ENCODE measurements at regions not wholly inside any gene's neighbourhood (a gene's known extent, or its start where the extent isn't known, plus 50 kb on each side); places are given as distances from the start of the nearest gene placed in this dataset.

DNA sequence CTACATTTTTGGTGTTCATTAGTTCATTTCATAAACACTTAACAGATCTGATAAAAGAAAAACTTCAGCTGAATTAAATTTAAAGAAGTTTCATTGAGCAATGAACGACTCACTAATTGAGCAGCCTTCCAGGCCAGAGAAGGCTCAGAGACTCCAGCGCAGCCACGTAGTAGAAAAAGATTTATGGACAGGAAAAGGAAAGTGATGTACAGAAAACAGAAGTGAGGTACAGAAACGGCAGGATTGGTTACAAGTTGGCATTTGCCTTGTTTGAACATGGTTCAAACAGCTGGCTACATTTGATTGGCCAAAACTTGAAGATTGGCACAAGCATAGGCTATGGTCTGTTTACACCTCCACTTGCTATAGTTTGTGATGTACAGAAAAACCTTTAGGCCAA, 166.3 kb upstream of the DTNBP1 start:
- Histone ChIP-seq H3K79me2 (ENCODE audit: control insufficient read depth, insufficient read depth, low read length, unreplicated experiment) (no peaks in the 10 kb centered on the region), H3K27ac (ENCODE audit: low read depth, low read length) (no peak overlapping the region), H3K27me3 (ENCODE audit: insufficient read depth, low read length) (no peaks in the 10 kb centered on the region), H2AFZ (ENCODE audit: low read length, unreplicated experiment) (no peak overlapping the region), H3K36me3 (ENCODE audit: insufficient read depth, low read length) (no peaks in the 10 kb centered on the region), H3K4me3 (ENCODE audit: low read depth, low read length) (no peak overlapping the region), H3K4me1 (ENCODE audit: control insufficient read depth, insufficient read depth, low read length, unreplicated experiment) (no peaks in the 10 kb centered on the region)

DNA sequence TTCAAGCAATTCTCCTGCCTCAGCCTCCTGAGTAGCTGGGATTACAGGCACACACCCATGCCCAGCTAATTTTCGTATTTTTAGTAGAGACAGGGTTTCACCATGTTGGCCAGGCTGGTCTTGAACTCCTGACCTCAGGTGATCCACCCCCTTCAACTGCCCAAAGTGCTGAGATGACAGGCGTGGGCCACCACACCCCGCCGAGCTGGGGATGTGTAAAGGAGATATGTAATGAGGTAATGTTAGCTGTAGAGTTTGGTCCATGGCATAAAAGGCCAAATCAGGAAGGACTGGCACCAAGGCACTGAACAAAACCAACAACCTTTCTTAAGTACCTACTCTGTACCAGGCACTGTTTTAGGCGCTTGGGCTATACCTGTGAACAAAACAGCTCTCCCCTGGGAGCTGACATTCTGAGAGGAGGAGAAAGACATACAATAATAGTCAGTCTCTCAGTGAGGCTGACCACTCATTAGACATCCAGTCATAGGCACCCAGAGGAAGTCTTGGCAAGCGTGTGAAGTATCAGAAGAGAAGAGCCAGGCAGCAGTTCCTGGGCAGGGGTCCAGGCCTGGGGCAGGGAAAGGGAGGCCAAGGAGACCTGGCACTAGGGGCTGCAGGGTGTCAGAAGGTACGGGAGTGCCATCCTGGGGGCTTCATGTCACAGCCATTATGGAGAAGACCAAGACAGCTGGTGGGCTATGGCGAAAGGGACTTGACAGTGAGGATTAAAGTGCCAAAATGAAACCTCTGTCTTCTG, 164.8 kb upstream of the DTNBP1 start:
- Histone ChIP-seq H3K4me1 (ENCODE audit: control insufficient read depth, insufficient read depth, low read length, unreplicated experiment) (no peaks in the 10 kb centered on the region), H3K4me3 (ENCODE audit: low read depth, low read length) (no peak overlapping the region), H3K27ac (ENCODE audit: low read depth, low read length) (no peak overlapping the region), H3K36me3 (ENCODE audit: insufficient read depth, low read length) (no peaks in the 10 kb centered on the region), H3K79me2 (ENCODE audit: control insufficient read depth, insufficient read depth, low read length, unreplicated experiment) (no peaks in the 10 kb centered on the region), H3K27me3 (ENCODE audit: insufficient read depth, low read length) (no peaks in the 10 kb centered on the region), H2AFZ (ENCODE audit: low read length, unreplicated experiment) (no peak overlapping the region)

DNA sequence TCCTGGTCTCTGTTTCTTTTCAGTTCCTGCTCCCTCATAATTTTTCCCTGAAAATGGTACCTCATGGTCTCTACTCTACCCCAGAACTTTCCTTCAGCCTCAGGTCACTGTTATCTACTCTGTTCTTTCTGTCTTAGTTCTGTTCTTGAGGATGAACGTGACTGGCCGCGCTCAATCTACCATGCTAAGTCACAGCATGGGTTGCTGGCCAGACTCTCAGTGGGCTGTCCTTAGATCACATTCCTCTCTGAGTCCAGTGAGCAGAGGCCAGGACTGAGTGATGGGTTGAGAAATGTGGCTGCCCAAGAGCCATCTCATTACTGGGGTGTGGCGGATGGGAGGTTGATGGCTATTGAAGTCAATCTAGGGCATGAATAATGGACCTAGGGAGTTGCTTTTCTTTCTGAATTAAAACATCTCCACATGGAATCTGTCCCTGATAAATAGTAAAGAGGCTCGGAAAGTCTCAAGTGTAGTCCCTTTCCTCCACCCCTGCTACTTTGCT, 164.0 kb upstream of the DTNBP1 start:
- no peaks in the 10 kb centered on the region; the same call in 1 of the 2 replicates for H3K27me3 ChIP-seq (ENCODE audit: insufficient read depth, low read length)
- H3K4me1 ChIP-seq (ENCODE audit: control insufficient read depth, insufficient read depth, low read length, unreplicated experiment): no peaks in the 10 kb centered on the region
- no peak overlapping the region for H3K27ac ChIP-seq (ENCODE audit: low read depth, low read length)
- H3K79me2 ChIP-seq (ENCODE audit: control insufficient read depth, insufficient read depth, low read length, unreplicated experiment): no peaks in the 10 kb centered on the region
- H2AFZ ChIP-seq (ENCODE audit: low read length, unreplicated experiment): no peak overlapping the region
- no peak overlapping the region for H3K4me3 ChIP-seq (ENCODE audit: low read depth, low read length)
- H3K36me3 ChIP-seq (ENCODE audit: insufficient read depth, low read length): no peaks in the 10 kb centered on the region

DNA sequence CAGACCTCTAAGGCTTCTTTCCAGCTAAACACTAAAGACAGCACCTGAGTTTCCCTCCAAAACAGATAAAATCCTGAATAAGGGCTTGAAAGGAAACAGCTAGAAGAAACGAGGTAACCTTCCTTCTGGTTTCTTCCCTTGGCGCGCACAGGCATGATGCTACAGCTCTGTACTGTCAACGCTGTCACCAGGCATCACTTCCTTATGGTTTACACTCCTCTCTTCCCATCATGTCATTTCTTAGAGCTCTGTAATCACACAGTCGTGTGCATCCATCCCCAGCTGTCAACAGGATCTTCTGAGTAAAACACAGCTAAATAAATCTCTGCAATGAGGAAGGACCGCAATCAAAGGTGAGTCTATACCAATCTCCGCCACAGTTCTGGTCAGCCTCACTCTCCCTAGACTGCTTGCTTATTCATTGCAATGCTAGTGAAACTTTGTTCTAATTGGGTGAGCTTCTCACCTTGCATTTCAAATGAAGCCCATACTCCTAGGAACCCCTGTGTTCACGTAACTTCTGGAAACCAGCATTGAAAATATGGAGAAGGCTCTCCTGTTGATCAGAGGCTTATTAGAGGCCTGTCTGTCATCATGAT, 162.6 kb upstream of the DTNBP1 start:
- H3K79me2 ChIP-seq (ENCODE audit: control insufficient read depth, insufficient read depth, low read length, unreplicated experiment): no peaks in the 10 kb centered on the region
- no peak overlapping the region for H2AFZ ChIP-seq (ENCODE audit: low read length, unreplicated experiment)
- H3K4me3 ChIP-seq (ENCODE audit: low read depth, low read length): no peak overlapping the region
- H3K27me3 ChIP-seq (ENCODE audit: insufficient read depth, low read length): no peaks in the 10 kb centered on the region; the same call in 1 of the 2 replicates
- H3K36me3 ChIP-seq (ENCODE audit: insufficient read depth, low read length): no peaks in the 10 kb centered on the region
- no peak overlapping the region for H3K27ac ChIP-seq (ENCODE audit: low read depth, low read length)
- no peaks in the 10 kb centered on the region for H3K4me1 ChIP-seq (ENCODE audit: control insufficient read depth, insufficient read depth, low read length, unreplicated experiment)

DNA sequence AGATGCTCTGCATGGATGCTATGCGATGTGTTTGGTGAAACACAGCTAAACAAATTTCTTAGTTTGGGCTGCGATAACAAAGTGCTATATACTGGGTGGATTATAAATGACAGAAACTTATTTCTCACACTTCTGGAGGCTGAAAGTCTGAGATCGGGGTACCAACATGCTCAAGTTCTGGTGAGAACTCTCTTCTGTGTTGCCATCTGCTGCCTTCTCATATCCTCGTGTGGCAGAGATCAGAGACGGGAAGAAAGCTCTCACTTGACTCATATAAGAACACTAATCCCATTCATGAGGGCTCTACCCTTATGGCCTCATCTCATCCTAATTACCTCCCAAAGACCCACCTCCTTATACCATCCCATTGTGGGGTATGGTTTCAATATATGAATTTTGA, 162.0 kb upstream of the DTNBP1 start:
- Histone ChIP-seq H3K27me3 (ENCODE audit: insufficient read depth, low read length) (no peaks in the 10 kb centered on the region; the same call in 1 of the 2 replicates), H3K27ac (ENCODE audit: low read depth, low read length) (no peak overlapping the region), H3K79me2 (ENCODE audit: control insufficient read depth, insufficient read depth, low read length, unreplicated experiment) (no peaks in the 10 kb centered on the region), H3K4me3 (ENCODE audit: low read depth, low read length) (no peak overlapping the region), H3K4me1 (ENCODE audit: control insufficient read depth, insufficient read depth, low read length, unreplicated experiment) (no peaks in the 10 kb centered on the region), H3K36me3 (ENCODE audit: insufficient read depth, low read length) (no peaks in the 10 kb centered on the region), H2AFZ (ENCODE audit: low read length, unreplicated experiment) (no peak overlapping the region)

DNA sequence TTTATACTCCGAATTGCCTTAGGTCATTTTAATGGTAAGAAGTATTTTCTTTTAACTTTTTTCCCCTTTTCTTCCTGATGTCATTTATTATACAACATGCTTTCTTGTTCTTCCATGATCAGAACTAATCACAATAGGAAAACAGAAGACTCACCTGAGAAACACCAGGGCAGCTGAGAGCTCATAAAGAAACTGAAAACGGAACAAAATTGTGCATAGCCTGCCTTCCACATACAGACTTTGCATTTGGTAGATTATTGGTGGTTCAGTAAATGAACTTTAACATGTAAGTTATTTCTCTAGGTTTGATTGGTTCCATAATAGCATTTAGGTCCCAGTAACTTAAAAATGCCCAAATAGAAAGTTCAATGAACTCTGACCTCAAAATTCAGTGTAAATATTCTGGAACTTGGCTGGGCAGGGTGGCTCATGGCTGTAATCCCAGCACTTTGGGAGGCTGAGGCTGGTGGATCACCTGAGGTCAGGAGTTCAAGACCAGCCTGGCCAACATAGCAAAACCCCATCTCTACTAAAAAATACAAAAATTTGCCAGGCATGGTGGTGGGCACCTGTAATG, 161.1 kb upstream of the DTNBP1 start:
- Histone ChIP-seq H2AFZ (ENCODE audit: low read length, unreplicated experiment) (no peak overlapping the region), H3K36me3 (ENCODE audit: insufficient read depth, low read length) (no peaks in the 10 kb centered on the region), H3K79me2 (ENCODE audit: control insufficient read depth, insufficient read depth, low read length, unreplicated experiment) (no peaks in the 10 kb centered on the region), H3K4me1 (ENCODE audit: control insufficient read depth, insufficient read depth, low read length, unreplicated experiment) (no peaks in the 10 kb centered on the region), H3K27ac (ENCODE audit: low read depth, low read length) (no peak overlapping the region), H3K27me3 (ENCODE audit: insufficient read depth, low read length) (no peaks in the 10 kb centered on the region; the same call in 1 of the 2 replicates), H3K4me3 (ENCODE audit: low read depth, low read length) (no peak overlapping the region)

DNA sequence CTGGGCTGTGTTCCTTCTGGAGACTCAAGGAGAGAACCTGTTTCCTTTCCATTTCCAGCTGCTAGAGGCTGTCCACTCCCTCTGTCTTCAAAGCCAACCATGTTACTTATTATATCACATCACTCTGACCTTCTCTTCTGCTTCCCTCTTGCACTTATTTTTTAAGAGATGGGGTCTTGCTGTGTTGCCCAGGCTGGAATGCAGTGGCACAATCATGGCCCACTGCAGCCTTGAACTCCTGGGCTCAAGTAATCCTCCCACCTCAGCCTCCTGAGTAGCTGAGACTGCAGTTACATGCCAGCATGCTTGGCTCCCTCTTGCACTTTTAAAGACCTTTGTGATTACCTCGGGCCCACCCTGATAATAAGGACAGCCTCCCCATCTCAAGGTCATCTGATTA, 160.0 kb upstream of the DTNBP1 start:
- no peaks in the 10 kb centered on the region; the same call in 1 of the 2 replicates for H3K27me3 ChIP-seq (ENCODE audit: insufficient read depth, low read length)
- H3K36me3 ChIP-seq (ENCODE audit: insufficient read depth, low read length): no peaks in the 10 kb centered on the region
- H3K4me1 ChIP-seq (ENCODE audit: control insufficient read depth, insufficient read depth, low read length, unreplicated experiment): no peaks in the 10 kb centered on the region
- H3K4me3 ChIP-seq (ENCODE audit: low read depth, low read length): no peak overlapping the region
- no peak overlapping the region for H3K27ac ChIP-seq (ENCODE audit: low read depth, low read length)
- no peak overlapping the region for H2AFZ ChIP-seq (ENCODE audit: low read length, unreplicated experiment)
- no peaks in the 10 kb centered on the region for H3K79me2 ChIP-seq (ENCODE audit: control insufficient read depth, insufficient read depth, low read length, unreplicated experiment)

DNA sequence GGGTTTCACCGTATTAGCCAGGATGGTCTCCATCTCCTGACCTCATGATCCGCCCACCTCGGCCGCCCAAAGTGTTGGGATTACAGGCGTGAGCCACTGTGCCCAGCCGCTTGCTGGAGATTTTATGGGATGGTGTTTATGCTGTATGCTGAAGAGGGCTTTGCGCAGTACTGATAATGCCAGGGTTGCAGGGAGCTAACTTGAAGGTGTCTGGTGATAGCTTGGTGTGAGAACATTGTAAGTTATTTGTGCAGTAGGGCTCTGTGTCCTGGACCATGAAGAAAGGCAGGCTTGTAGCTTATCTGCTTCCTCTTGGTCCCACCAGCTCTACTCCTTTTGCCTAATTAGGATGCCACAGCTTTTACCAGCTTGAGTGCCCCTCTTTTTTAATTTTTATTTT, 157.0 kb upstream of the DTNBP1 start:
- H3K36me3 ChIP-seq (ENCODE audit: insufficient read depth, low read length): no peaks in the 10 kb centered on the region
- no peaks in the 10 kb centered on the region for H3K79me2 ChIP-seq (ENCODE audit: control insufficient read depth, insufficient read depth, low read length, unreplicated experiment)
- H3K27ac ChIP-seq (ENCODE audit: low read depth, low read length): no peak overlapping the region
- H3K4me3 ChIP-seq (ENCODE audit: low read depth, low read length): no peak overlapping the region
- H3K4me1 ChIP-seq (ENCODE audit: control insufficient read depth, insufficient read depth, low read length, unreplicated experiment): no peaks in the 10 kb centered on the region
- no peaks in the 10 kb centered on the region; the same call in 1 of the 2 replicates for H3K27me3 ChIP-seq (ENCODE audit: insufficient read depth, low read length)
- no peak overlapping the region for H2AFZ ChIP-seq (ENCODE audit: low read length, unreplicated experiment)

DNA sequence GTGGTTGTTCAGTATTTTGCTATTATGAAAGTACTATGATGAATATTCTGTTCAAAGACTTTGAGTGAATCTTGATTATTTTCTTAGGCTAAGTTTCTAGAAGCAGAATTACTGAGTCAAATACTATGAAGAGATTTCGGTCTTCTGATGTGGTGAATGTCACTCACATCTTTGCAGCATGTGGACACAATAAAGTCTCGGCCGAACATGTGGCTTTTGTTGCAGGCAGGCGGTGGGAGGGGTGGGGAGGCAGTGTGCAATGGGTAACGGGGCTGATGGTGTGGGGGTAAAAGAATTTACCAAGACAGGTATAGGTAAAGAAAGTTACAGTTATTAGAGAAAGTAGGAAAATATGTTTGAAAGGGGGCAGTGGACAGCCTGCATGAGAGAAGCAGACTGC, 156.4 kb upstream of the DTNBP1 start:
- no peak overlapping the region for H2AFZ ChIP-seq (ENCODE audit: low read length, unreplicated experiment)
- no peaks in the 10 kb centered on the region; the same call in 1 of the 2 replicates for H3K27me3 ChIP-seq (ENCODE audit: insufficient read depth, low read length)
- H3K36me3 ChIP-seq (ENCODE audit: insufficient read depth, low read length): no peaks in the 10 kb centered on the region
- no peaks in the 10 kb centered on the region for H3K4me1 ChIP-seq (ENCODE audit: control insufficient read depth, insufficient read depth, low read length, unreplicated experiment)
- no peak overlapping the region for H3K27ac ChIP-seq (ENCODE audit: low read depth, low read length)
- H3K4me3 ChIP-seq (ENCODE audit: low read depth, low read length): no peak overlapping the region
- H3K79me2 ChIP-seq (ENCODE audit: control insufficient read depth, insufficient read depth, low read length, unreplicated experiment): no peaks in the 10 kb centered on the region

DNA sequence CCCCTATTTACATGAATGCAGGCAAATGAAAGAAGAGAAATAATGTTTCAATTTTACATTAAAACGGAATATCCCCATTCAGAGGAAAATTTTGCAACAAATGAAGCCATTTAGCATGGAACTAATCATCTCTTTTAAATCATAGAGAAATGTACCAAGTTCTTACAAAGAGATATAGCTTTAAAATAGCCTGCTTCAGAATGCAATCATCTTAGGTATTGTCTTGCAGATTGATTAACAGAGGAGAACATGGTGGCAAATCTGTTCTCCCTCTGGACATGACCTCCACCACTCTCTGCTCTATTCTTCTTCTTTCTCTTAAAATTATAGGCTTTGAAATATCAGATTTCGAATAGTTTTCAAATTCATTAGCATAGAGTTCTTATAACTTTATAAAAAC, 155.7 kb upstream of the DTNBP1 start:
- no peaks in the 10 kb centered on the region; the same call in 1 of the 2 replicates for H3K27me3 ChIP-seq (ENCODE audit: insufficient read depth, low read length)
- no peak overlapping the region for H2AFZ ChIP-seq (ENCODE audit: low read length, unreplicated experiment)
- no peak overlapping the region for H3K27ac ChIP-seq (ENCODE audit: low read depth, low read length)
- no peaks in the 10 kb centered on the region for H3K4me1 ChIP-seq (ENCODE audit: control insufficient read depth, insufficient read depth, low read length, unreplicated experiment)
- no peaks in the 10 kb centered on the region for H3K36me3 ChIP-seq (ENCODE audit: insufficient read depth, low read length)
- H3K4me3 ChIP-seq (ENCODE audit: low read depth, low read length): no peak overlapping the region
- no peaks in the 10 kb centered on the region for H3K79me2 ChIP-seq (ENCODE audit: control insufficient read depth, insufficient read depth, low read length, unreplicated experiment)

Measured in ACC112 (cell line).